ENCODE measurements at regions not wholly inside any gene's neighbourhood (a gene's known extent, or its start where the extent isn't known, plus 50 kb on each side); places are given as distances from the start of the nearest gene placed in this dataset.

DNA sequence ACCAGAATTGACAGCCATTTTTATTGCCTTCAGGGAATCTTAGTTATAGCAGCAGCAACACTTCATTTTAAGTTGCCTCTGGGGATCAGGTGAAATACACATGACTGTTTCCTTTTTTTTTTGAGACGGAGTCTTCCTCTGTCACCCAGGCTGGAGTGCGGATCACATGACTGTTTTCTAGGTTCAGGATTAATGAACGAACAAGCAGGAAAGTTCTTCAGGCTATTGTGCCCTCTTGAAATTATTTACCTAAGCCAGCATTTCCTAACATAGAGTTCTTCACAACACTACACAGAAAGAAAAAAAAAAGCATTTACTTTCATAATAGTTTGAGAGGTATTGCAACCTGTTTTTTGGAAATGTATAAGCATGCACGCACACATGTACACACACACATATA is 2032.8 kb downstream of the PCDH7 start:
- WGBS = 89% methylated on average over 4 of the region's 4 CpGs
- no peaks in the 10 kb centered on the region for H3K4me1 ChIP-seq
- no peaks in the 10 kb centered on the region for H3K36me3 ChIP-seq
- H3K9me3 ChIP-seq = peaks cover 0 to 3% (median 0%) of the 10 kb centered on the region in 4 donors
- no peak for DNase-seq (ENCODE audit: extremely low spot score)
- TF ChIP-seq CTCF (IDR thresholded peaks at IDR 0.05) = no peak
- no peak for TF ChIP-seq POLR2AphosphoS5 (IDR thresholded peaks at IDR 0.05)
- H3K27me3 ChIP-seq = no peaks in the 10 kb centered on the region
- H3K4me3 ChIP-seq = no peak overlapping the region
- intact Hi-C loops (cut with DNase I) = no loop called here
- no peak overlapping the region for H3K27ac ChIP-seq (replicated peaks in 1 of 4)

GRCh38 chr4:32768664-32769389 is 2048.7 kb downstream of the PCDH7 start:
- no peak overlapping the region for H3K4me3 ChIP-seq
- H3K36me3 ChIP-seq = no peaks in the 10 kb centered on the region
- TF ChIP-seq CTCF (IDR thresholded peaks at IDR 0.05) (no peak), POLR2AphosphoS5 (IDR thresholded peaks at IDR 0.05) (no peak), EP300 (IDR thresholded peaks at IDR 0.05) (no peak), POLR2A (IDR thresholded peaks at IDR 0.05; ENCODE audit: low read depth) (no peak)
- H3K27ac ChIP-seq (replicated peaks in 1 of 4) = no peak overlapping the region
- intact Hi-C loops (cut with DNase I) = no loop called here
- no peaks in the 10 kb centered on the region for H3K4me1 ChIP-seq
- DNase-seq (ENCODE audit: extremely low spot score) = no peak
- no peaks in the 10 kb centered on the region for H3K9me3 ChIP-seq
- 92% methylated on average over 2 of the region's 2 CpGs for WGBS
- no peaks in the 10 kb centered on the region for H3K27me3 ChIP-seq

- no peak for TF ChIP-seq CTCF (IDR thresholded peaks at IDR 0.05)
- TF ChIP-seq POLR2A (IDR thresholded peaks at IDR 0.05; ENCODE audit: low read depth) = no peak
- no peak for TF ChIP-seq EP300 (IDR thresholded peaks at IDR 0.05)
- TF ChIP-seq POLR2AphosphoS5 (IDR thresholded peaks at IDR 0.05) = no peak
- 61% methylated on average over 6 of the region's 6 CpGs for WGBS
- Histone ChIP-seq H3K4me3 (no peak overlapping the region), H3K27me3 (no peaks in the 10 kb centered on the region), H3K36me3 (no peaks in the 10 kb centered on the region), H3K27ac (replicated peaks in 1 of 4) (no peak overlapping the region), H3K4me1 (no peaks in the 10 kb centered on the region), H3K9me3 (no peaks in the 10 kb centered on the region)
- intact Hi-C loops (cut with DNase I) = no loop called here
- no peak for DNase-seq (ENCODE audit: extremely low spot score)
Measured at GRCh38 chr4:32771491-32771890, 2051.3 kb downstream of the PCDH7 start.

DNA sequence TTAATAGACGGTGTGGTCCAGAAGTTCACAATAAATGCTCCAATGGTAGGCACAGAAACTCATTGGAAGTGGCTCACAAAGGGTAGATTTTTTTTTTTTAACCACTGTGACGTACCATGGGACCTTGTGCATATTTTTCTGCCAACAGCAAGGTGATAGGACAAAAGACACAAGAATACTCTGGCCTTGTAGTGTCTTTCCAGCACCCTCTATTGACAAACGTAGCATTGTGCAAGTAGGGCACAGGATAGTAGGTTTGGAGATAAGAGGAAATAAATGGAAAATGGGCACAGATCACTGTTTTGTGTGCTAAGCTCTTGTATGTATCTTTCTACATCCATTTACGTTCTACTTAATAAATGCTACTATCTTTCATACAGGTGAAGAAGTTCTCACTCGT is 2054.9 kb downstream of the PCDH7 start:
- Histone ChIP-seq H3K4me1 (no peaks in the 10 kb centered on the region), H3K27ac (replicated peaks in 1 of 4) (no peak overlapping the region), H3K27me3 (no peaks in the 10 kb centered on the region), H3K9me3 (no peaks in the 10 kb centered on the region), H3K36me3 (no peaks in the 10 kb centered on the region), H3K4me3 (no peak overlapping the region)
- DNase-seq (ENCODE audit: extremely low spot score) = no peak
- TF ChIP-seq CTCF (IDR thresholded peaks at IDR 0.05) (no peak), POLR2A (IDR thresholded peaks at IDR 0.05; ENCODE audit: low read depth) (no peak), EP300 (IDR thresholded peaks at IDR 0.05) (no peak), POLR2AphosphoS5 (IDR thresholded peaks at IDR 0.05) (no peak)
- intact Hi-C loops (cut with DNase I) = no loop called here
- WGBS = 59% methylated on average over 5 of the region's 5 CpGs
